ENCODE measurements at regions not wholly inside any gene's neighbourhood (a gene's known extent, or its start where the extent isn't known, plus 50 kb on each side); places are given as distances from the start of the nearest gene placed in this dataset.

GRCh38 chr11:92626624-92627023 is 342.8 kb upstream of the MTNR1B start:
- no peak for TF ChIP-seq POLR2A (IDR thresholded peaks at IDR 0.05)
- TF ChIP-seq CTCF (IDR thresholded peaks at IDR 0.05): no peak
- 100% methylated on average over 1 of the region's 1 CpG for WGBS (ENCODE audit: insufficient coverage, low coverage, low lambda C conversion rate, missing lambda C conversion rate)
- no peak for DNase-seq
- ATAC-seq: no peak
- no peak overlapping the region for H3K27ac ChIP-seq
- no peaks in the 10 kb centered on the region for H3K4me1 ChIP-seq
- H3K36me3 ChIP-seq: no peaks in the 10 kb centered on the region
- intact Hi-C loops (cut with DNase I): no loop called here
- H3K27me3 ChIP-seq: no peaks in the 10 kb centered on the region
- no peaks in the 10 kb centered on the region for H3K9me3 ChIP-seq
- no peak overlapping the region for H3K4me3 ChIP-seq

DNA sequence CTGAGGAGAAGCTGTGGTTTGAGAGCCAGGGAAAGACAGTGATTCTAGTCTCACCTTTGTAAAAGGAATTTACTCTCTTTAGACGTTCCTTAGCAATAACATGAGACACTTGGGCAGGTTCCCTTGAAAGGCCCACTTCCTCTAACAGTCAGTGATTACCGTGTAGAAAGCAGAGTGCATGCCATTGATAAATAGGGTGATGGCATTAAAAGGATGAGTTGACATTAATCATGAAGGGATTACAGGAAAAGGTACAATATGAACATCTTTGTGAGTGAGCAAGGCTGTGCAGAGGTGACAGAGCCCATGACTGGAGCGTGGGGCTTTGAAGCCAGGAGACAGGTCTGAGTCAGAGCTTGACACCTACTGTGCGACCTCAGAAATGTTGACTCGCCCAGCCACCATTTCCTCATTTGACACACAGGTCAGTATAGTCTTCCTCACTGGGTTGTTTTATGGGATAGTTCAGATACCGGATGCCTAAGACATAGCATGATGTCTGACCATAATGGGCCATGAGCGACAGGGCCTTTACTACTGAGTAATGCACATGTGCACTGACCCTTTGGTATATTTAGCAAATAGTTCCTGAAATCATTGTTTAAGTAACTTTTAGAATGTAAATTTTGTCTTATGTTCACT is 341.7 kb upstream of the MTNR1B start:
- no peak for TF ChIP-seq POLR2A (IDR thresholded peaks at IDR 0.05)
- TF ChIP-seq CTCF (IDR thresholded peaks at IDR 0.05): no peak
- WGBS (ENCODE audit: insufficient coverage, low coverage, low lambda C conversion rate, missing lambda C conversion rate): 47% methylated on average over 3 of the region's 7 CpGs
- Histone ChIP-seq H3K9me3 (no peaks in the 10 kb centered on the region), H3K4me3 (no peak overlapping the region), H3K36me3 (no peaks in the 10 kb centered on the region), H3K4me1 (no peaks in the 10 kb centered on the region), H3K27ac (no peak overlapping the region), H3K27me3 (no peaks in the 10 kb centered on the region)
- intact Hi-C loops (cut with DNase I): no loop called here
- ATAC-seq (no peak), DNase-seq (no peak)

GRCh38 chr11:92628401-92629292 is 340.8 kb upstream of the MTNR1B start:
- Histone ChIP-seq H3K9me3 (no peaks in the 10 kb centered on the region), H3K36me3 (no peaks in the 10 kb centered on the region), H3K27ac (no peak overlapping the region), H3K4me1 (no peaks in the 10 kb centered on the region), H3K4me3 (no peak overlapping the region), H3K27me3 (no peaks in the 10 kb centered on the region)
- WGBS (ENCODE audit: insufficient coverage, low coverage, low lambda C conversion rate, missing lambda C conversion rate): 58% methylated on average over 4 of the region's 4 CpGs
- DNase-seq (no peak), ATAC-seq (no peak)
- TF ChIP-seq CTCF (IDR thresholded peaks at IDR 0.05): no peak
- no peak for TF ChIP-seq POLR2A (IDR thresholded peaks at IDR 0.05)
- intact Hi-C loops (cut with DNase I): no loop called here

DNA sequence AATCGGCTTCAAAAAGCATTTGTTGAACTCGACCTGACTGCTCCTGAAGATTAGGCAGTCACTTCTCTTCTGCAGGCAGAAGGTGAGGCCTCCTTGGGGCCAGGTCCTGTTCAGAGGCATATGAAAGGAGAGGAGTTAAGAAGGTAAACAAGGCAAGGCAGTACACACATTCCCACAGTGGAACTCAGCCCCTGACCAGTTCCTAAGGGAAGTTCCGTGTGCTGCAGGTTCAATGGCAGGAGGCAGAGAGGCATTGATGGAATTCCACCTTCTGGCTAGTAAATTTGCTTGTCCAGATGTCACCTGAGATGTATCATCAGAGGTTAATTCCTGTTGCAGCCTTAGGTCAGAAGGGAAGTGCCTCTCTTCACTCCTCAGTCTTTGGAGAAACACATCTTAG is 337.0 kb upstream of the MTNR1B start:
- Histone ChIP-seq H3K36me3 (no peaks in the 10 kb centered on the region), H3K27ac (no peak overlapping the region), H3K9me3 (no peaks in the 10 kb centered on the region), H3K27me3 (no peaks in the 10 kb centered on the region), H3K4me1 (no peaks in the 10 kb centered on the region), H3K4me3 (no peak overlapping the region)
- no peak for TF ChIP-seq POLR2A (IDR thresholded peaks at IDR 0.05)
- TF ChIP-seq CTCF (IDR thresholded peaks at IDR 0.05): no peak
- intact Hi-C loops (cut with DNase I): no loop called here
- DNase-seq (no peak), ATAC-seq (no peak)
- 12% methylated on average over 3 of the region's 3 CpGs for WGBS (ENCODE audit: insufficient coverage, low coverage, low lambda C conversion rate, missing lambda C conversion rate)
